ENCODE measurements at regions not wholly inside any gene's neighbourhood (a gene's known extent, or its start where the extent isn't known, plus 50 kb on each side); places are given as distances from the start of the nearest gene placed in this dataset.
"Not testable (repeated sequence)": the region's sequence is repeated elsewhere in the genome, so short reads cannot be mapped to it uniquely, and the experiment has no call there.

- no peak for DNase-seq (ENCODE audit: low read depth in 1 of 2, low spot score in 1 of 2)
Measured at GRCh38 chr13:85132986-85133385, 666.2 kb downstream of the SLITRK6 start.

GRCh38 chr13:85123501-85123900 is 675.7 kb downstream of the SLITRK6 start:
- not testable (repeated sequence) for DNase-seq (ENCODE audit: low read depth in 1 of 2, low spot score in 1 of 2)

DNA sequence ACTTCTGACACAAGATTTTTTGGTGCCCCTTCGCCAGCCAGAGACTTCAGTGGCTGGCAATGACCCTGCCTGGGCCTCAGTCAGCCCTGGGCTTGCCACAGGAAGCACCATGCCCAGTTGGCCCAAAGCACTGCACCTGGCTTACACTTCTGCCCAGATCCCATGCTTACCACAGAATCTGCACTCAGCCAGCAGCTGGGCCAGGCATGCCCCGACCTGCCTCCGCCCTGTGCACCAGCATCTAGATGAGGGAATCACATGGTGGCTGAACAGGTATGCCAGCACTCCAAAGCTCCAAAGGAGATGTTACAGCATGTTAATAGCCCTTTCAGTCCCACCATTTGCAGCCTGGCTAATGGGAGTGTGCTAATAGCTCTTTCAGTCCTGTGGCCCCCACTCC is 690.9 kb downstream of the SLITRK6 start:
- no peak for DNase-seq (ENCODE audit: low read depth in 1 of 2, low spot score in 1 of 2)

DNA sequence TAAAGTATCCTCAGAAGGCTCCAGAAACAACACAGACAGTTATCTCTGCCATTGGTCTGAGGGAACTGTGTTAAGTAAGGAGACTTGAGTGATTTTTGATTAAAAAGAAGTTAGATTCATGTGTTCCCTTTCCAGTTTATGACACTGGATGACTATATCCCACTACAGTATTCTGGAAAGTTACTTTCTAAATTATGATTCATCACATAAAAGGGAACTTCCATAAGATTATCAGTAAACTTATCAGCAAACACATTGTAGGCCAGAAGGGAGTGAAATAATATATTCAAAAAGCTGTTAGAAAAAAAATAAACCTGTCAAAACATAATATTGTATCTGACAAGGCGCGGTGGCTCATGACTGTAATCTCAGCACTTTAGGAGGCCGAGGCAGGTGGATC is 700.0 kb downstream of the SLITRK6 start:
- no peak for DNase-seq (ENCODE audit: low read depth in 1 of 2, low spot score in 1 of 2)

DNA sequence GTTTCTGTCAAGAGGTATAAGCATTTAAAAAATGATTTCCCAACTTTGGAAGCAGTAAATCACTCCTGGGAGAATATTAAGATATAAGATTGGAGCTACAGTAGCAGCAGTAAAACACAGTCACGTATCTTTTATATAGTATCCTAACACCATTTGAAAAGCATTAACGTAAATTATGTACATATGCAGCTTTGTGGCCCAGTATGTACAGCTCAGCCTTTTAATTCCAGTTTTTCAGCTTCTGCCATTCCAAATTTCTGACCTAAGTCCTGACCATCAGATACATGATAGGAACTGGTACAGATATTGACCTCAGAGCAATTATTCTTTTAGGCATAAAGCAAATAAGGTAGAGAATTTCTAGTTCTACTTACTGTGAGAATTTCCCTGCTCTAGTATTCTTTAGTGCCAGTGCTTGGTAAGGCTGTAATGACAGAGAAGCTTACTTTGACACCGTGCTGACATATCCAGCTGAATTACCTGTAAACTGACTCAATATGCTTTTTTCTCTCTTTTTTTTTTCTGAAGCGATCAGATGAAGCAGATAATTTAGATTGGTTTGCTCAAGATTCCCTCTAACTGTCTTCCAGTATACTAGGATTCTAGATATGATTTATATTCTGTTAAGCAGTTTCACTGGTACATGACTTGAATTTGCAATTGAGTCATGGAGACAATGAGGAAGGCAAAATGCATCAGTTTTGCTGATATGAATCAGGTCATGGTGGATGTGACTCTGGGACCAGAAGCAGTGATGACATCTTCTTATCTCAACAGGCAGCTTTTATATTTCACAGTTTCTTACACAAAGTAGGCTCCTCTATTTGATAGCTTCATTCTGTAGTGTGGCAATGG is 703.6 kb downstream of the SLITRK6 start:
- DNase-seq (ENCODE audit: low read depth in 1 of 2, low spot score in 1 of 2) = no peak

DNA sequence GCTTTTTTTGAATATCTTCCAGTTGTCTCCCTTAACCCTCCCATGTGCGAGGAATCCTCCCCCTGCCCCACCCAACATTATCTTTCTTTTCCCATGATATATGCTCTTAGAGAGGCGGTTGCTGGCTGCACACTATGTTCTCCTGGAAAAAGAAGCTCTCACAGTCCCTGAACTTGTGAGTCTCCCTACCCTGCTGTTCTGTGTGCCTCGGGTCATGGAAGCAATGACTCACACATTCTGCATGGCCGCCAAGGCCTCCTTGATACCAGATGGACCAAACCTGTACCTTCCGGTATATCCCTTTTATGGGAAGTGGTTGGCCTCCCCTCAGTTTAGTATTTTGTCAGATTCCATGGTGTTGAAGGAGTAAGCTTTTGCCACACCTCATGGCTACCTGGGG is 705.4 kb downstream of the SLITRK6 start:
- DNase-seq (ENCODE audit: low read depth in 1 of 2, low spot score in 1 of 2) = no peak

- DNase-seq (ENCODE audit: low read depth in 1 of 2, low spot score in 1 of 2) = no peak
Measured at GRCh38 chr13:85091631-85092234, 707.5 kb downstream of the SLITRK6 start.

GRCh38 chr13:85089186-85089585 is 710.0 kb downstream of the SLITRK6 start:
- no peak for DNase-seq (ENCODE audit: low read depth in 1 of 2, low spot score in 1 of 2)

GRCh38 chr13:85080691-85081090 is 718.5 kb downstream of the SLITRK6 start:
- no peak for DNase-seq (ENCODE audit: low read depth in 1 of 2, low spot score in 1 of 2)

- no peak for DNase-seq (ENCODE audit: low read depth in 1 of 2, low spot score in 1 of 2)
Measured at GRCh38 chr13:85076343-85076742, 722.9 kb downstream of the SLITRK6 start.

- no peak for DNase-seq (ENCODE audit: low read depth in 1 of 2, low spot score in 1 of 2)
Measured at GRCh38 chr13:85074543-85075313, 724.5 kb downstream of the SLITRK6 start.

DNA sequence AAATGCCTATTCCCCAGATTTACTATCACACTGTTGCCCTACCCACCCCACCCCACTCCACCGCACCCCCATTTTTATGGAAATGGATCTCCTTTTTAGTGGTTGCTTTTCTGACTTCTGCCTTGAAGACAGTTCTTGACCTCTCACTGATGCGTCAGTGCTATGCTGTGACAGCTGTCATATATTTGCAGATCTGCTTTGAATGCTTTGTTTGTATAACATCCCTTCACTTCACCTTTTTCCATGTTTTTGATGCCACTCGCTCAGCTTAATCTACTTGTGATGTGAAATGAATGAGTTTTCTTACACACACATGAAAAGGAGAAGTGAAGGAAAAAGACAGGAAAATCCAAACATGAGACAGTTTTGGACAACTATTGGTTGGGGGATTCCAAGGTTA is 731.0 kb downstream of the SLITRK6 start:
- no peak for DNase-seq (ENCODE audit: low read depth in 1 of 2, low spot score in 1 of 2)

- DNase-seq (ENCODE audit: low read depth in 1 of 2, low spot score in 1 of 2) = no peak
Measured at GRCh38 chr13:85040215-85040614, 759.0 kb downstream of the SLITRK6 start.

DNA sequence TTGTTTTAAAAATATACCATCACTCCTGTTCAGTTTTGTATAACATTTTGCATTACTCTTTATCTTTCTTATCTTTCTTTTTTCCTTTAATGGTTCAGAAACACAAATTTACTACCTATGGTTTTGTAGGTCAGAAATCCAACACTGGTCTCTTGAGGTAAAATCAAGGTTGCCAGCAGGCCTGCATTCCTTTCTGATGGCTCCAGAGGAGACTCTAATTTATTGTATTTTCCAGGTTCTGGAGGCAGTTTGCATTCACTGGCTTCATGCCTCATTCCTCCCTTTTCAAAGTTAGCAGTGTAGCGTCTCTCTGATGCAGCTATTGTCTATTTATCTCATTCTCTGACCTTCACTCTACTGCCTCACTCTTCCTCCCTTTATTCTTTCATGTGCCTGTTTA is 767.4 kb downstream of the SLITRK6 start:
- no peak for DNase-seq (ENCODE audit: low read depth in 1 of 2, low spot score in 1 of 2)

GRCh38 chr13:85028035-85028434 is 771.2 kb downstream of the SLITRK6 start:
- no peak for DNase-seq (ENCODE audit: low read depth in 1 of 2, low spot score in 1 of 2)

DNA sequence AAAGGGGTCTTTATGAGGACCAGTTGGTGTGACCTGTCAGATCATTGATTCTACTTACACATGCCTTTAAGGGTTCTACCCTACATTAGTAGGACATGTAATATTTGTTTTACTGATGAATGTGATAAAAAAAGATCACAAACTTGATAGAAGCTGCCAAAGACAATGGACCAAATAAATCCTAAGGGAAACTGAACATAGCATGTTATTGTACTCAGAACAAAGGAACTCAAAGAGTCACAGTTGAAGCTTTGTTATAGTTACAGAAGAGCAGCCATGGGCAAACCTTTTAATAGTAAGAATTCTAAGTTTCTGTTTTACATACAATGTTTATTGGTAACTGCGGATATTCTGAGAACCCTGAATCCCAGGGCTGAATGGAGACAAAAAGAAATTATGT is 780.1 kb downstream of the SLITRK6 start:
- DNase-seq (ENCODE audit: low read depth in 1 of 2, low spot score in 1 of 2) = no peak

GRCh38 chr13:85013006-85013405 is 786.2 kb downstream of the SLITRK6 start:
- no peak for DNase-seq (ENCODE audit: low read depth in 1 of 2, low spot score in 1 of 2)

GRCh38 chr13:85009447-85009846 is 789.8 kb downstream of the SLITRK6 start:
- DNase-seq (ENCODE audit: low read depth in 1 of 2, low spot score in 1 of 2) = no peak

DNA sequence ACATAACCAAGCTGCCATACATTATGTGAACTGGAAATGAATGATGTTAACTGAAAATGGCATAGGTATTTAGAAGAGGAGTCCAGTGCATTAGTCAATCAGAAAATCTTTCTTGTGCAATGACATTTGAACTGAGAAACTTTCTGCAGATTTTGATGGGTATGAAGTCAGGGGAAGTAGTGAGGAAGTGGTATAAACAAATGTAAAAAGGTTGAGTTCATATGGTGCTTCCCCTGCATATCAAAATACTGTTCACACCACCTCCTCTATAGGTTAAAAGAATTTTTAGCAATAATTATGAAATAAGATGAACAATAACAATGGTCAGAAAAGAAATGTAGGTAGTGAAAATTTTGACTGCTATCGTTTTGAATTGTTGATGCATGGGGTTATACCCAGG is 800.0 kb downstream of the SLITRK6 start:
- DNase-seq (ENCODE audit: low read depth in 1 of 2, low spot score in 1 of 2) = no peak

DNA sequence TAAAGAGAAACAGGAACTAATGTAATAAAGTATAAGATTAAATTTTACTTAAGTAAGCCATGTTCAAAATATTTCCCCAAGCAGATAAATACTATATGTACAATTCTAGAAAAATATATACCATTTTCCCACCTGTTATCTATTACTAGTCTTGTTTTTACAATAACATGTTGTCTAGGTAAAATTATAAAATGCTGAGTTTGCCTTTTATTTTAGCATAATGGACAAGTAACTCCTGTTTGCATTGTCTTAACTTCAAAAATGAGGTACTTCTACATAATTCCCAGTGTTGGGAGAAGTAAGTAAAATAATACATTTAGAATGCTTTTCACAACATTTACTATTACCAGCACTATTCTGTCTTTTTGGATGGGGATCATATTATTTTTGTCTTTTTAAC is 800.5 kb downstream of the SLITRK6 start:
- DNase-seq (ENCODE audit: low read depth in 1 of 2, low spot score in 1 of 2) = no peak

DNA sequence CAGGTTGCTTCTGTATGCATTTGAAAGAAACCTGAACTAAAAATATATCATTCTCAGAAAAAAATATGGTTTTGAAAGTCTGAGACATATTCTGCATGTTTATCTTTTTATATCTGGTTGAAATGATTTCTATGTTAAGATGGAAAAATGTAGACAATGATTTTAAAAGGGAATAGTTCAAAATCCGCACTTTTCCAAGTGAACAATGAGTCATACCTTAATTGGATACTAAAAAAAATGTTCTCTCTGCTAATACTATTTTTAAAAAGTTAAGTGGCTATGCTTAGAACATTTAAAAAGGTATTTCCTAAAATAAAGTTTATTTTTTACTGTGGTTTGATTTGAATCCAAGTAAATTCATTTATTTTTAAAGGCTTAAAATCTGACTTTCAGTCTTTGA is 801.4 kb downstream of the SLITRK6 start:
- no peak for DNase-seq (ENCODE audit: low read depth in 1 of 2, low spot score in 1 of 2)

DNA sequence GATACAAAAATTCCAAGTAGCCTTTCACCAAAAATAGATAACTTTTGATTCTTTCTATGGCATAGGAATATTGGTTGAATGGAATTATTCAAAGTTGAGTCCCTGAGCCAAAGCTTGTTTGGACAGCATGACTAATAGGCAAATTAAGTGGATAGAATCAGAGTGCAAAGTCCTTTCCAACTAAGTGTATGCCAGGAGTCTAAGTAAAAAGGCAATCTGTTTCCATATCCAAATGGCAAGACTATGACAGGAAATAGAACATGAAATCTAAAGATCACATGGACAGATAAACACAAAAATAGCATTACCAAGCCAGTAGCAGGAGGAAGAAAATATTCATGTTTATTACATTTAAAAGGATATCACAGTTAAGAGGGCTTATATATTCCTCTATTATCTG is 804.6 kb downstream of the SLITRK6 start:
- DNase-seq (ENCODE audit: low read depth in 1 of 2, low spot score in 1 of 2) = no peak
